GM21737 (cell line): ENCODE measurements at regions not wholly inside any gene's neighbourhood (a gene's known extent, or its start where the extent isn't known, plus 50 kb on each side); places are given as distances from the start of the nearest gene placed in this dataset.
"Not testable (repeated sequence)": the region's sequence is repeated elsewhere in the genome, so short reads cannot be mapped to it uniquely, and the experiment has no call there.

ENCODE experiments used
- ATAC-seq: cut with Tn5 transposase; IDR thresholded peaks from one replicate; pipeline ENCODE4 v1.9.1; 2021; ENCODE audit warnings: mild to moderate bottlenecking, moderate library complexity; ENCODE audit not compliant: unreplicated experiment

DNA sequence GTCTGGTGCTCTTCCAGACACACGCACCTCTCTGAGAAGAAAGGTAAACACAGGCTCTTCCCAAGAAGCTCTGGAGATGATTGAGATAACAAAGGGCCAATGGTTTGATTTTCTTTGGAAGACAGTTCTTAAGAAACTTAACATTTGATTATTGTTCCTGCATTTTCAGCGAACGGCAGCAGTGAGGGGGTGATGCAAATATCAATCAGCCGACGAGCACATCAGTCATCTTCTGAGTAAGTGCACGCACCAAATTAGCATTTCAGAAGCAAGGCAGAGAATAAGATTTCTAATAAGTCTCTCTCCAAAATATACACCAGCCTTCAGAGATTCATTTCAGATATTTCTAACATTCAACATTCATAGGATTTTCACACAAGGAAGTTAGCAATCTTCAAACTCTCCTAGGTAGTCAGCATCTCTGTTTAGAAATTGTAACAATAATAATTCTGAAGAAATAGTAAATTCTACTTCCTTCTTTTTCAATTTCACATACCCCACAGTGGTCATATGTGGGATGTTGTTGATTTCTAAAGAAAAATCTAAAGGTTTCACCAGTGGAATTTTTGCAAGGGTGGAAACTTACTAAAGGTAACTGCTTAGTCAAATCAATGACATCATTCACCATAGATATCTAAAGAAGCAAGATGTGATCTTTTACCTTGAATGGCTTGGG, 250.3 kb downstream of the SEC61B start:
- no peak for ATAC-seq

DNA sequence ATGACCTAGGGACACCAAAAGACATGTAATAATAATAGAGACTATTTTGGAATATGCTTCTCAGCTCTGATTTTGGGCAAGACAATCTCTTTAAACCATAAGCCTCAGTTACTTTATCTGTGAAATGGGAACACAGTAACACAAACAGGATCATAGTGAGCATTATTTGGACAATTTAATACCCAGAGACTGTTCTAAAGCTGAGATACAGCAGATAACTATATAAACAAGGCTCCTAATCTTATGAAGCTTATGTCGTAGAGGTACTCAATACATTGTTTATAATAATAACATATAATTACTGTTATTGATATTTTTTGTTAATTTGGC, 250.8 kb downstream of the SEC61B start:
- ATAC-seq: no peak

DNA sequence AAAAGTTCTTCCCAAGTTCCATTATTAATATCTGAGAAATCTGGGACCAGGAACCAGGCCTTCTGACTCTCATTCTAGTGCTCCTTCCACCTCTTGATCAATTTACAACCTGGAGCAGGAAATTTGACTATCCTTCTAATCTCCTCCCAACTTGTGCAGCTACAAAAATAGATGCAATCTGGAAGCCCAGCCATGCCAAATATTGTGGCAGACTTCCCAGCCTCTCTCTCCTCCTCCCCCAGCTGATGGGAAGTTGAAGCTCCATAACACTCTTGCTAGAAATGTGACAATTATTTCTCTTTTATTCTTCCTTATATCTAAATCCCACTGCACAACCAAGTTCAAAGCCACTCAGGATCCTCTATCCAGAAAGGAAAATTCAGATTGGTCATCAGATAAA, 252.1 kb downstream of the SEC61B start:
- no peak for ATAC-seq

DNA sequence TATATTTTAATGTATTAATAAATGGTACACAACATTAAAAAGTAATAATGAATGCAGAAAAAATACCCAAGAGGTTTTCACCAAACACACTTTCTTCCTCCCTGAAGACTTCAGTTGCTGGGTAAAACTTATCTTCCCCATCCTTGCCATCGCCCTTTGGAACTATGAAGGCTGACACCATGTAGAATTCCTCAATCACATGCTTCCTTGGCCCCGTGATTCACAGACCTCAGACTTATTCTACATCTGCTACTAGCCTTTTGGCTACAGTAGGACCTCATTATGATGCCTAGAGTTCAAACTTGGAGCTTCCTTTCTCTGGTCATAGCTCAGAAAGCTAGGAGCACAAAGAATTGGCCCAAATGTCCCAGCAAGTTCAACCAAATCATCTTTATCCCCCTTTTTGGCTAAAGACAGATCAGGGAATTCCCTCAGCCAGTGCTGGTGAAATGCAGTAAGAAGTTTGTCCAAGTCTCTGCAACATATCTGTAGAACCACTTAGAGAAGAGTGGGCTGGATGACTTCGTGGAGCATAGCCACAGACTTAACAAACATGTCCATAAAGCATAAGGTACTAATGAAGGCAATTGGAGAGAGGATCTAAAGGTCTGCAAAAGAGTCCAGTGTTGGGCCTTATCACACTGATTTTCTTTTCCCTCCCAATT, 253.5 kb downstream of the SEC61B start:
- no peak for ATAC-seq

DNA sequence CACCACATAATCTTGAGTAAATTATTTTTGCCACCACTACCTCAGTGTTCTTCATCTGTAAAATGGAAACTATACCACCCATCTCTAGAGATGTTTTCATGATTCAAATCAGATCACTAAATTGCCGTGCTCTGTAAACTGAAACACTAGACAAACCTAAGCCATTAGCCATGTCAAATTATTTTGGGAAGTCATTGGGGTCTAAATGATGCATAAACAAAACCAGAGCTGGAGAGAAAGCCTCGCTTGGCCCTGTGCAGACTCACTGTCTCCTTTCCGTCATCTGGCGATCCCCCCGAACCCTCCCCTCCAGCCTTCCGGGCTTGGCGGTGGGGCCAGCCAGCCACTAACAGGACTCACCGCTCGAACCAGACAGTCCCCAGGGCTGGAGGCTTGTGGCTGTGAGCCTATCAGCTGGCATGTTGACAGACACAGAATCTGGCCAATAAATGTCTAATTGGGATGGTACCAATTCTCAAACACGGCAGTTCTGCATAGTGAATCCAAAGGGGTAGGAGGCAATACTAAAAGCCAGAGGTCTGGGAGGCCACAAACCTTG, 256.5 kb downstream of the SEC61B start:
- no peak for ATAC-seq

DNA sequence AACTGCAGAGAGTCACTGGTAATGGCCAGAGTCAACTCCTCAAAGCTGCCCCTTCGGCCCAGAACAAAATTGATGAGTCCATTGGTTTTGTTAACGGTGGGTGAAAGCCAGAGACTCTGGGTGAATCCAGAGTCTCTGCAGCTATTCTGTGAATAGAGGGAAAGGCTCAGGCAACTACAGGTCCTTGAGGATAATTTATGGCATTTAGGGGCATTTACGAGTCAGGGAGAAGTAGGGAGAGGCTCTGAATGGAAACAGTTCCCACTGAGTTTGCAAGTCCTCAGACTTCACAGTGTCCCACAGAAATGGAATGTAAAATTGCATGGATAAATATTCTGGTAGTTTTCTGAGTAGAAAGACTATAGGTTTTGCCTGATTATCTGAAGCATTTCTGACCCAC, 257.8 kb downstream of the SEC61B start:
- no peak for ATAC-seq

DNA sequence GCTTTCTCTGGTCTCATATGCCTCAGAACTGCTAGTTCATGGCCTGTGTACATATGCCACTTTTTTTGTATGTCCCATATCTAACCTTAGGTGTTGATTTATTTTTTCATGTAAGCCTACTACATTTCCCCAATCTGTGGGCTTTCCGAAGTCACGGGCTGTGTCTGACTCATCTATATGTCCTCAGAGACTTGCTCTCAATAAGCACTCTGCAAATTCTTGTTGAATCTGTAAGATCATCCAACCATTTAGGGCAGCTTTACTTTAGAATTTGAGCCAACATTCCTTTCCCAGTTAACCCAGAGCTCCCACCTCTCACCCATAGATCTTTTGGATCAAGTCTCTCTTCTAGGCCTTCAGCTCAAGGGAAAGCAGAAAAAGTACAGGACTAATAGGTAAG, 263.4 kb downstream of the SEC61B start:
- no peak for ATAC-seq

DNA sequence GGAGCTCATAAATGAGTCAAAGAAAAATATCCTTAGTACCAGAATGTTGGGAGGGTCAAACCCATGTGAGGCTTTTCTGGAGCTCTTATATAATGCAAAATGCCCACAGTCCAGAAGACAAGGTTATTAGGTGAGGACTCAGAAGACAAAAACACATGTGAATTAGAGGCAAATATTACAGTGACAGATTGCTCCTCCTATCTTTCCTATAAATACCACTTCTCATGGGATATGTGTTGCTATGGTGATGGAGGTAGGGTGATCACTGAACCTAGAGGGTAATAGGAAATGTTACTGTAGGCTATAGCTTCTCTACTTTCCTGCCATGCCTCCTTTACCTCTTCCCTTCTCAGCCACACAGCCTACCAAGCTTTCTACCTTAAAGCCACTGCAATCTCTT, 264.6 kb downstream of the SEC61B start:
- no peak for ATAC-seq

DNA sequence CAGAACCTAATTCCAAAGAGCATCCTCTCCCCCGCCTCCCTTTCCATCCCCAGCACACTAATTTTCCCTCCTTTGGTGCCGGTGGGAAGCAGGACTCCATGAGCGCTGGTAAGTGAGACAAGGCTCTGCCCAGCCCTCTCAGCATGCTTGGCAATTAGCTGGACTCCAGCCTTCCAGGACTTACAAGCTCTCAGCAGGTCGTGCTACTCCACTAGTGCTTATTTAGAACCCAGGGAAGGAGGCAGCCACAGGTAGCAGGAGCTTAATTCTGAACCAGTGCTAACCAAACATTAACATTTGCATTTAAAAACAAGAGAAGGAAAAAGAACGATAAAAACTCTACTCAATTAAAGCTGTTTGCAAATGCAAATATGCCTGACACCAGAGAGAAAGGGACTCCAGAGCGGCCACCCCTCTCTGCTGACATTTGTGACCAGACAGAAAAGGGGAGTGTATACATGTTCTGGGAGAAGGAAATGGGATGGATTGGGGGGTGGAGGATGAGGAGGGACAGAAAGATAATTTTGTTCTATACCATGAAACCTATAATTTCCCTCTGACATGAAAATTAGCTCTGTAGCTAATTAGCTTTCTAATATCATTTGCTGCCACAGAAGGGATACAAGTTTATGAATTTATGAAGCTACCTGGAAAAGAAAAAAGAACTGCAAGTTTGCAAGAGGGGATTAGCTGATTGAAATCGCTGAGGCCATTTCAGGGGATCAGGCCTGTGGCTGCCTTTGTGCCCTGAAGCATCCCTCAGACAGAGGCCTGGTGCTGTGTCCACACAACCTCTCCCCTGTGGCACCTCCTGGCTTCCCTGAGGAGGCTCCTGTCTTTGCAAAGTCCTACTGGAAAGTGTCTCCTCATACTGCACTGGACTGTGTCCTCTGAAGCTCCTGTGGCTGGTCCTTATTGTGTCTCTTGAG, 266.3 kb downstream of the SEC61B start:
- ATAC-seq: no peak

DNA sequence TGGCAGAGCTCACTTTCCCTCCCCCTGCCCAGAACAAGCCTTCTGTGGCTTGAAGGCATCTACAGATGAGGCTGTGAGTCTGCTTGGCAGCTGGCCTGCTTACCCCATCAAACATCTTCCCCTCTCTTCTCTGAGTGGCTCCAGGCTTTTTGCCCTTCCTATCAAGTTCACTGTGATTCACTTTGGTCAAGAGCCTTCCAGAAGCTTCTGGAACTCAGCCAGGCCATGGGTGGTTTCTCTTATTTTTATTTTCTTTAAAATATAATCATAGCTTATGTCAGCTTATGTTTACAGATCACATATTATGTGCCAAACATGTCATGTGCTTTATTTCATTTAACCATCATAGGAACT, 267.0 kb downstream of the SEC61B start:
- ATAC-seq: no peak

DNA sequence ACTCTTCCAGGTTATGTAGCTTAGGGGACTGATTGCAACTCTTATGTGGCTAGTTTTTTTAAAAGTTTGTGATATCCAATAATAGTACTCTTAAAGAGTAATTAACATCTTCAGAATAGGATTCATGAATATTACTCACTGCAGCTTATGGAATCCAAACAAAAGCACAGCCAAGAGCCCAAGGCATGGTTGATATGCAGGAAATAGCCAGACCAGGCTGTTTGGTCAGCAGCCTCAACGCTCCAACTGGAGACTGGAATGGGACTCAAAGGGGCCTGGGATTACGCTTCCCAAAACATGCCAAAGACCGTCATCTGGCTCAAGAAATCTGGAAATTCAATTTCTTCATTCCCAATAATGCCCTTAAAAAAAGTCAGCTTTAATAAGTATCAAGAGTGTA, 268.6 kb downstream of the SEC61B start:
- ATAC-seq: no peak

DNA sequence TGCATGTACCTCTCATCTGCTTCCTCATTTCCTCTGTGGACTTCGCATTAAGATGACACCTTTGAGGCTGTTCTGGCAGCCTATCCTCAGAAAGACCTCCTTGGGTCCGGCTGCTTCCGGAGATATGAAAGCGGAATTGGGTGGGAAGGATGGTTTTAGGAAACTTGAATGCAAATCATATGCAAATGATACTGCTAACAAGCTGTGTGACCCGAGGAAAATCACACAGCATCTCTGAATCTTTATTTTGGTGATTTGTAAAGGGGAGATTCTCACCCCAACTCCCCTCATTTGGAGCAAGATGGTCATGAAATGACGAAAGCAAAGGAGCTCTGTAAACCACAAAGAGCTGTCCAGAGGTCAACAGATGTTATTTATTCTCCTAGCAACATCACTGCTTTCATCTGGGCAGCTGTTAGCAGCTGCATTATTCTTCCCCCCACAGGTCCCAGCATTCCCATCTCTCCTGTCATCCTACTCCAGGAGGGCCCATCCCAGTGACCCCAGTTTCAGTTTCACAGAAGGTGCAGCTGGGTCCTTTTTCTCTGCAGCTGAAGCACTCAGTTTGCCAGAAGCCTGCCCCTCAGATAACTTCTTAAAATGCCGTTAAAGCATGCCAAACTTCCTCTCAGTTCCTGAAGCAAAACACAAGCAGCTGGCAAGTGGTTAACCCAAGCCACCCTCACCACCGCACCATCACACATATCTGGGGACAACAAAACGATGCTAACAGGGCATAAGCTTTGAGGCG, 269.5 kb downstream of the SEC61B start:
- no peak for ATAC-seq

DNA sequence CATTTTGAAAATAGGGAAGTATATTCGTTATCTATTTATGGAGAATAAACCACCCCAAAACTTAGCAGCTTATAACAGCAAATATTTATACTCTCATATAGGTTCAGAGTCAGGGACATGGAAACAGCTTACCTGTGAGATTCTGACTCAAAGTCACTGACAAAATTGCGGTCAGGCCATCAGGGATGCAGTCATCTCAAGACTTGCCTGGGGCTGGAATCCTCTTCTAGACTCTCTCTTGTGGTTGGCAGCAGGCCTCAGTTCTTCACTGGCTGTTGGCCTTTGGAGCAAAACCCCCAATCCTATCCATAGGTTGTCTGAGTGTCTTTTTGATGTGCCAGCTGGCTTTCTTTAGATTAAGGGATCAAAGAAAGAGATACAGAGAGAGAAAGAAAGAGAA, 275.6 kb downstream of the SEC61B start:
- no peak for ATAC-seq

DNA sequence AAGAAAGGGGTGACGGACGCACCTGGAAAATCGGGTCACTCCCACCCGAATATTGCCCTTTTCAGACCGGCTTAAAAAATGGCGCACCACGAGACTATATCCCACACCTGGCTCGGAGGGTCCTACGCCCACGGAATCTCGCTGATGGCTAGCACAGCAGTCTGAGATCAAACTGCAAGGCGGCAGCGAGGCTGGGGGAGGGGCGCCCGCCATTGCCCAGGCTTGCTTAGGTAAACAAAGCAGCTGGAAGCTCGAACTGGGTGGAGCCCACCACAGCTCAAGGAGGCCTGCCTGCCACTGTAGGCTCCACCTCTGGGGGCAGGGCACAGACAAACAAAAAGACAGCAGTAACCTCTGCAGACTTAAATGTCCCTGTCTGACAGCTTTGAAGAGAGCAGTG, 276.9 kb downstream of the SEC61B start:
- ATAC-seq: not testable (repeated sequence)

DNA sequence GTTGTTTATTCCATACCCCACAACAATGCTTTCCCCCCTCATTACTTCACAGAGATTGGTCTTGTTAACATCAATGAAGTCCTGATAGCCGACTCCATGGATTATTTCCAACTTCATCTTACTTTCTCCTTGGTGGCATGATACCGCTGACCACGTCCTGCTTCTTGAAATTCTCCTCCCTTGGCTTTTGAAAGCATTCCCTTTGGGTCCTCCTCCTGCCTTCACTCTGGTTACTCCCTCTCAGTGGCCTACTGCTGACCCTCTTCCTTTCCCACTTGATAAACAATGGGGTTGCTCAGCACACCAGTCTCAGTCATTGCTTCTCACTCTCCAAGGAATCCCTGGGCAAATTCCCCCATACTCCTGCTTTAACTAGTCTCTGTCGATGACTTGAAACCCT, 283.9 kb downstream of the SEC61B start:
- ATAC-seq: no peak

DNA sequence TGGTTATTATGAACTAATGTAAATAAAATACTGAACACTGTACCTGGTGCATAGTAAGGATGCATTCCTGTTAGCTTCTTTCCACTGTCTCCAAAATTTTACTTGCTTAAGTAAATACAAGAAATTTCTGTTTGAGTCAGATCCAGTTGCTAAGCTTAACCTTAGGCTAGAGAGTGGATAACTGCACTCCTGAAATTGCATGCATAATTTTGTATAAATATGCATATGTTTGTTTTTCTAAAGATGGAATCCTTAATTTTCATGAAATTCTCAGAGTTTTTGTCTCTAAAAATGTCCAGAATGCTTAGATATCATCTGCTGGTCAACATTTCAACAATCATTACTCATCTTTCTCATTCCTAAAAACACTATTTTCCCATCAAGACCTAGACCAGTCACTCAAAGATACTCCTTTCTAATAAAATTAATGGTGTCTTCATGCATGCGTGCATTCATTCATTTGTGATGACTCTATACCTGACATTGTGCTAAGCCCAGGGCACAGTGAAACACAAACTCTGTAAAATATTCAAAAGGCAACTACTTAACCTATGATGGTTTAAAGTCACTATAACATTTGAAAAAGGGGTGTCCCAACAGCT, 284.8 kb downstream of the SEC61B start:
- no peak for ATAC-seq

DNA sequence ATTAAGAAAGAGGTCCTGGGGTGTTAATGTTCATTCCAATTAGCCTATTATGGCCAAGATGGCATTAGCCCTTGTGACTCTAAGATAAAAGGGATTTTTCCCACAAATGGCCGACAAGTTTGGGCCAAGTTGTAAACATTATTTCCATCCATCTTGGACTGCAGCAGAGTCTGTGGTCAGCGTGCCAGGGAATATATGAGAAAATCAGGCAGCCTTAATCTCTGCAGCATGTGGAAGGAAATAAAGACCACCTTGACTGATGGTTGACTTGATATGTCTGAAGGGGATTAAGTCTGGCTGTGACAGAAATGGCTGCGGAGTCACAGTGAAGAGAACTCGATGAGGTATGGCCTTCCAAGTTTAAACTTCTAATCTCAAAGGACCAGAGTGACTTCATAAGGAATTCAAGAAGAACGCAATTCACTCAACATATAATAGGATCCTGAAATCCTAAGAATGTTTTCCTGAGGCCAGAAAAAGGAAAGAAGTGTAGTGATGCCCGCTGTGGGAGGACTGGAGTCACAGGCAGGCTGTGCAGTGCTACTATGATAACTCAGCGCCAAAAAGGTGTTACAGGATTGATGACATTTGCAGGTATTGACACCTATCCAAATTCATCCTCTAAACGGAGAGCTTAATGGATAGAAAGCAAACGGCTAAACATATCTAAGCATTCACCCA, 287.1 kb downstream of the SEC61B start:
- ATAC-seq: no peak

DNA sequence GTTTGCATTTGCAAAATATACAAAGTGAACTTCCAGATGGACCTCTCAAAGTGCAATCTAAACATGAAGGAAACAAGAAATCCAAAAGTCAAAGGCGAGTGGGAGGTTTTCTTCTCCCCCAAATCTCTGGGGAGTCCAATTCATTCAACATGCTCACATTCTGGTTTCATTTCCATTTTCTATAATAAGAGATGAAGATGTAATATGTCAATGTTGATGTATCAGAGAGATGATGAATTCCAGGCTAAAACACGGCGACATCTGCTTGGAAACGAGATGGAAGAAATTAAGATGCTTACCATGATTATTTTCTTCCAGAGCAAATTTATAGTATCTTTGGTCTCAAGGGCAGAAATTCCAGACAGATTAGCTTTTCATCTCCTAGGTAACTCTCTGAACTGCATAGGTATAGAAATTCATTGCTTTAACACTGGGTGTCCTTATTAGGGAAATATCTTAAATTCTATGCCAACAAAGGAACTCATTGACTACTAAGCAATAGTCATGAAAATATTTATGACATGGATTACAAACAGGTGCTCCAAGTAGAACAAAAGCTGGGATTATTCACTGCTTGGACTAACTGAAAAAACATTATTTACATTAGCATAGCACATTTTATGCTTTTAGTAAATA, 287.9 kb downstream of the SEC61B start:
- ATAC-seq: no peak

DNA sequence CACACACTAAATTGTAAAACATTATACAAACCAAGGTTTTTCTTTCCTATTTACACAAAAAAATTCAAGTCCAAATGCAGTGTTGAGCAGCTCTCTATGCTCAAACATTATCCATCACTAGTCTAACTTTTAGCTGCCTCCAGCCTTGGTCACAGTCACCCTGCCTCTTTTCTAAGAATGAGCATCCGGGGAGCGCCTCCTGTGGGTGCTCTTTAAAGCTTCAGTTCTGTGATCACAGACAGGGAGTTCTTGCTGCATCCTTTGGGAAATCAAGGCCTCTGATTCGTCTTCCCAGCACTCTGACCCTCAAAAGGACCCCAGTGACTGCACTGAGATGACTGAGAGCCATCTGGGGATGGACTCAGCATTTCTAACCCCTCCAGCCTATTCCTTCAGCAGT, 289.6 kb downstream of the SEC61B start:
- ATAC-seq: no peak
